WTC11 (cell line): ENCODE measurements at regions not wholly inside any gene's neighbourhood (a gene's known extent, or its start where the extent isn't known, plus 50 kb on each side); places are given as distances from the start of the nearest gene placed in this dataset.

Experiments used
- ATAC-seq: fragments of 200-7000 bp; cut with Tn5 transposase; 2 replicates; pipeline ENCODE4 v1.10.0; 2021; ENCODE audit warnings: mild to moderate bottlenecking, moderate library complexity
- CTCF ChIA-PET: fragments of 300-600 bp; sonication (Branson Sonifier 250); formaldehyde crosslinking; loops from one replicate; lab custom pipeline; 2021; ENCODE audit warnings: antibody characterized with exemption; lab: Charles Lee
- POLR2A ChIA-PET: fragments of 350-600 bp; sonication (Branson Sonifier 250); formaldehyde crosslinking; loops from one replicate; lab custom pipeline; 2021; ENCODE audit warnings: antibody characterized with exemption; lab: Charles Lee
- DNase-seq: peaks from one replicate; pipeline ENCODE4 v3.0.0; 2021; ENCODE audit warnings: low spot score
- H3K27ac Mint-ChIP-seq: 2 replicates; pipeline ENCODE4 v1.8.0; 2021; ENCODE audit warnings: mixed read lengths
- H3K27me3 Mint-ChIP-seq: 2 replicates; pipeline ENCODE4 v1.8.0; 2021; ENCODE audit warnings: low read depth, mild to moderate bottlenecking, moderate library complexity, mixed read lengths
- H3K36me3 Mint-ChIP-seq: 2 replicates; pipeline ENCODE4 v1.8.0; 2021; ENCODE audit warnings: mixed read lengths
- H3K4me1 Mint-ChIP-seq: 2 replicates; pipeline ENCODE4 v1.8.0; 2022; ENCODE audit warnings: mixed read lengths
- H3K4me3 Mint-ChIP-seq: 2 replicates; pipeline ENCODE4 v1.8.0; 2021; ENCODE audit warnings: mild to moderate bottlenecking, moderate library complexity, mixed read lengths
- H3K9me3 Mint-ChIP-seq: 2 replicates; pipeline ENCODE4 v1.8.0; 2021; ENCODE audit warnings: mixed read lengths
- CREB1 ChIP-seq: sonication (generic); formaldehyde crosslinking; IDR thresholded peaks from 2 replicates; pipeline ENCODE4 v1.8.0; 2023; ENCODE audit warnings: mild to moderate bottlenecking, missing genetic modification reagents
- ELF4 ChIP-seq: sonication (generic); formaldehyde crosslinking; IDR thresholded peaks from 2 replicates; pipeline ENCODE4 v1.8.1; 2022; ENCODE audit warnings: low read depth, mild to moderate bottlenecking, moderate library complexity, missing genetic modification reagents
- ETV6 ChIP-seq: sonication (generic); formaldehyde crosslinking; IDR thresholded peaks from 2 replicates; pipeline ENCODE4 v1.8.1; 2022; ENCODE audit warnings: mild to moderate bottlenecking, missing genetic modification reagents
- FOXJ3 ChIP-seq: sonication (generic); formaldehyde crosslinking; IDR thresholded peaks from 2 replicates; pipeline ENCODE4 v1.9.0; 2021; ENCODE audit warnings: missing genetic modification reagents, mild to moderate bottlenecking, borderline replicate concordance
- FOXK1 ChIP-seq: sonication (generic); formaldehyde crosslinking; IDR thresholded peaks from 2 replicates; pipeline ENCODE4 v1.8.0; 2022; ENCODE audit warnings: mild to moderate bottlenecking, moderate library complexity, missing genetic modification reagents
- FOXP1 ChIP-seq: sonication (generic); formaldehyde crosslinking; IDR thresholded peaks from 2 replicates; pipeline ENCODE4 v1.8.0; 2022; ENCODE audit warnings: missing genetic modification reagents, mild to moderate bottlenecking, moderate library complexity, borderline replicate concordance
- HMGA2 ChIP-seq: fragments of 250-450 bp; sonication (Bioruptor Pico); IDR thresholded peaks from 2 replicates; pipeline ENCODE4 v1.4.0; 2021; ENCODE audit warnings: mild to moderate bottlenecking, moderate library complexity
- JAZF1 ChIP-seq: fragments of 250-450 bp; sonication (Bioruptor Pico); IDR thresholded peaks from 2 replicates; pipeline ENCODE4 v1.9.0; 2021; ENCODE audit warnings: moderate library complexity, mild to moderate bottlenecking, inconsistent platforms
- NFATC4 ChIP-seq: fragments of 250-450 bp; sonication (Bioruptor Pico); IDR thresholded peaks from 2 replicates; pipeline ENCODE4 v1.9.0; 2021; ENCODE audit warnings: mild to moderate bottlenecking
- NR2C2 ChIP-seq: sonication (generic); formaldehyde crosslinking; IDR thresholded peaks from 2 replicates; pipeline ENCODE4 v1.8.0; 2022; ENCODE audit warnings: mild to moderate bottlenecking, missing genetic modification reagents
- OVOL2 ChIP-seq: fragments of 250-450 bp; sonication (Bioruptor Pico); IDR thresholded peaks from 2 replicates; pipeline ENCODE4 v1.9.0; 2021; ENCODE audit warnings: mild to moderate bottlenecking, borderline replicate concordance
- PRRX2 ChIP-seq: fragments of 250-450 bp; sonication (Bioruptor Pico); IDR thresholded peaks from 2 replicates; pipeline ENCODE4 v1.8.0; 2021; ENCODE audit warnings: mild to moderate bottlenecking
- RELA ChIP-seq: sonication (generic); formaldehyde crosslinking; IDR thresholded peaks from 2 replicates; pipeline ENCODE4 v1.8.1; 2022; ENCODE audit warnings: missing genetic modification reagents, mild to moderate bottlenecking, borderline replicate concordance
- TCF7 ChIP-seq: sonication (generic); formaldehyde crosslinking; IDR thresholded peaks from 2 replicates; pipeline ENCODE4 v1.8.0; 2022; ENCODE audit warnings: mild to moderate bottlenecking, low read depth, missing genetic modification reagents, moderate library complexity
- TP53 ChIP-seq: sonication (generic); formaldehyde crosslinking; IDR thresholded peaks from 2 replicates; pipeline ENCODE4 v1.8.1; 2023; ENCODE audit warnings: mild to moderate bottlenecking, missing genetic modification reagents
- ZNF121 ChIP-seq: sonication (generic); formaldehyde crosslinking; IDR thresholded peaks from 2 replicates; pipeline ENCODE4 v1.8.0; 2023; ENCODE audit warnings: missing genetic modification reagents
- ZNF232 ChIP-seq: sonication (generic); formaldehyde crosslinking; IDR thresholded peaks from 2 replicates; pipeline ENCODE4 v1.8.0; 2022; ENCODE audit warnings: mild to moderate bottlenecking, missing genetic modification reagents
- ZNF416 ChIP-seq: fragments of 250-450 bp; sonication (Bioruptor Pico); IDR thresholded peaks from 2 replicates; pipeline ENCODE4 v1.9.0; 2021; ENCODE audit warnings: mild to moderate bottlenecking, inconsistent platforms
- TF ChIP-seq, protein P1 (sequence below): fragments of 250-450 bp; sonication (Bioruptor Pico); IDR thresholded peaks from 2 replicates; pipeline ENCODE4 v1.8.0; 2021; ENCODE audit warnings: mild to moderate bottlenecking
- TF ChIP-seq, protein P2 (sequence below): sonication (generic); formaldehyde crosslinking; IDR thresholded peaks from 2 replicates; pipeline ENCODE4 v1.8.0; 2022; ENCODE audit warnings: missing genetic modification reagents
- TF ChIP-seq, protein P3 (sequence below): sonication (generic); formaldehyde crosslinking; conservative IDR thresholded peaks from 2 replicates; pipeline ENCODE4 v1.8.1; 2023; ENCODE audit warnings: mild to moderate bottlenecking, low read depth, missing genetic modification reagents, moderate library complexity

DNA sequence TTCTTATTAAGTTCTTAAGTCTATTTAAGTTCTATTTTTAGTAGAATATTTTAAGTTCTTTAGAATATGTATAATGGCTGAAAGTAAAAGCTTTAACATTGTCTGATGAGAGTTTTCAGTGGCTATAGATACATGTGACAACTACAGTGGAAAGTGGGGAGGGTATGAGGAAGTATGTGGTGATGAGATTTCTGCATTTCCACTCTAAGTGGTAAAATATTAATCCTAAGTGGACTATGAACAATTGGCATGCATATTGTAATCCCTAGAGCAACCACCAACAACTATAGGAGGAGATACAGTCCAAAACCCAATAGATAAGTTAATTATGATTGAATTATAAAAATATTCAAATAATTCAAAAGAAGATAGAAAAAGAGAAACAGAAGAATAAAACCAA lies 183.6 kb downstream of the GADD45G start:
- Mint-ChIP-seq H3K27me3 (no peaks in the 10 kb centered on the region), H3K27ac (no peak overlapping the region)
- CTCF ChIA-PET: no interaction called here
- no peak for TF ChIP-seq ZNF416 (CRISPR knock-in tag)
- TF ChIP-seq FOXJ3 (CRISPR knock-in tag): no peak
- no peak for TF ChIP-seq RELA
- TF ChIP-seq ELF4: no peak
- TF ChIP-seq, protein P1, sequence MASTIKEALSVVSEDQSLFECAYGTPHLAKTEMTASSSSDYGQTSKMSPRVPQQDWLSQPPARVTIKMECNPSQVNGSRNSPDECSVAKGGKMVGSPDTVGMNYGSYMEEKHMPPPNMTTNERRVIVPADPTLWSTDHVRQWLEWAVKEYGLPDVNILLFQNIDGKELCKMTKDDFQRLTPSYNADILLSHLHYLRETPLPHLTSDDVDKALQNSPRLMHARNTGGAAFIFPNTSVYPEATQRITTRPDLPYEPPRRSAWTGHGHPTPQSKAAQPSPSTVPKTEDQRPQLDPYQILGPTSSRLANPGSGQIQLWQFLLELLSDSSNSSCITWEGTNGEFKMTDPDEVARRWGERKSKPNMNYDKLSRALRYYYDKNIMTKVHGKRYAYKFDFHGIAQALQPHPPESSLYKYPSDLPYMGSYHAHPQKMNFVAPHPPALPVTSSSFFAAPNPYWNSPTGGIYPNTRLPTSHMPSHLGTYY: no peak
- TF ChIP-seq ZNF232 (CRISPR knock-in tag): no peak
- TF ChIP-seq TP53 (CRISPR knock-in tag): no peak
- TF ChIP-seq TCF7 (CRISPR knock-in tag): no peak
- TF ChIP-seq PRRX2: no peak
- TF ChIP-seq, protein P2, sequence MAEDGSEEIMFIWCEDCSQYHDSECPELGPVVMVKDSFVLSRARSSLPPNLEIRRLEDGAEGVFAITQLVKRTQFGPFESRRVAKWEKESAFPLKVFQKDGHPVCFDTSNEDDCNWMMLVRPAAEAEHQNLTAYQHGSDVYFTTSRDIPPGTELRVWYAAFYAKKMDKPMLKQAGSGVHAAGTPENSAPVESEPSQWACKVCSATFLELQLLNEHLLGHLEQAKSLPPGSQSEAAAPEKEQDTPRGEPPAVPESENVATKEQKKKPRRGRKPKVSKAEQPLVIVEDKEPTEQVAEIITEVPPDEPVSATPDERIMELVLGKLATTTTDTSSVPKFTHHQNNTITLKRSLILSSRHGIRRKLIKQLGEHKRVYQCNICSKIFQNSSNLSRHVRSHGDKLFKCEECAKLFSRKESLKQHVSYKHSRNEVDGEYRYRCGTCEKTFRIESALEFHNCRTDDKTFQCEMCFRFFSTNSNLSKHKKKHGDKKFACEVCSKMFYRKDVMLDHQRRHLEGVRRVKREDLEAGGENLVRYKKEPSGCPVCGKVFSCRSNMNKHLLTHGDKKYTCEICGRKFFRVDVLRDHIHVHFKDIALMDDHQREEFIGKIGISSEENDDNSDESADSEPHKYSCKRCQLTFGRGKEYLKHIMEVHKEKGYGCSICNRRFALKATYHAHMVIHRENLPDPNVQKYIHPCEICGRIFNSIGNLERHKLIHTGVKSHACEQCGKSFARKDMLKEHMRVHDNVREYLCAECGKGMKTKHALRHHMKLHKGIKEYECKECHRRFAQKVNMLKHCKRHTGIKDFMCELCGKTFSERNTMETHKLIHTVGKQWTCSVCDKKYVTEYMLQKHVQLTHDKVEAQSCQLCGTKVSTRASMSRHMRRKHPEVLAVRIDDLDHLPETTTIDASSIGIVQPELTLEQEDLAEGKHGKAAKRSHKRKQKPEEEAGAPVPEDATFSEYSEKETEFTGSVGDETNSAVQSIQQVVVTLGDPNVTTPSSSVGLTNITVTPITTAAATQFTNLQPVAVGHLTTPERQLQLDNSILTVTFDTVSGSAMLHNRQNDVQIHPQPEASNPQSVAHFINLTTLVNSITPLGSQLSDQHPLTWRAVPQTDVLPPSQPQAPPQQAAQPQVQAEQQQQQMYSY: no peak
- TF ChIP-seq, protein P3, sequence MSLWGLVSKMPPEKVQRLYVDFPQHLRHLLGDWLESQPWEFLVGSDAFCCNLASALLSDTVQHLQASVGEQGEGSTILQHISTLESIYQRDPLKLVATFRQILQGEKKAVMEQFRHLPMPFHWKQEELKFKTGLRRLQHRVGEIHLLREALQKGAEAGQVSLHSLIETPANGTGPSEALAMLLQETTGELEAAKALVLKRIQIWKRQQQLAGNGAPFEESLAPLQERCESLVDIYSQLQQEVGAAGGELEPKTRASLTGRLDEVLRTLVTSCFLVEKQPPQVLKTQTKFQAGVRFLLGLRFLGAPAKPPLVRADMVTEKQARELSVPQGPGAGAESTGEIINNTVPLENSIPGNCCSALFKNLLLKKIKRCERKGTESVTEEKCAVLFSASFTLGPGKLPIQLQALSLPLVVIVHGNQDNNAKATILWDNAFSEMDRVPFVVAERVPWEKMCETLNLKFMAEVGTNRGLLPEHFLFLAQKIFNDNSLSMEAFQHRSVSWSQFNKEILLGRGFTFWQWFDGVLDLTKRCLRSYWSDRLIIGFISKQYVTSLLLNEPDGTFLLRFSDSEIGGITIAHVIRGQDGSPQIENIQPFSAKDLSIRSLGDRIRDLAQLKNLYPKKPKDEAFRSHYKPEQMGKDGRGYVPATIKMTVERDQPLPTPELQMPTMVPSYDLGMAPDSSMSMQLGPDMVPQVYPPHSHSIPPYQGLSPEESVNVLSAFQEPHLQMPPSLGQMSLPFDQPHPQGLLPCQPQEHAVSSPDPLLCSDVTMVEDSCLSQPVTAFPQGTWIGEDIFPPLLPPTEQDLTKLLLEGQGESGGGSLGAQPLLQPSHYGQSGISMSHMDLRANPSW (CRISPR knock-in tag): no peak
- no peak for TF ChIP-seq FOXP1 (CRISPR knock-in tag)
- TF ChIP-seq, all 79 proteins: peak for 0
- POLR2A ChIA-PET: no interaction called here
- DNase-seq: no peak
- Mint-ChIP-seq H3K4me3 (no peak overlapping the region), H3K9me3 (no peaks in the 10 kb centered on the region), H3K4me1 (0 out of 2 replicates have a peak, but pooled peaks cover under 1% of the 10 kb centered on the region), H3K36me3 (no peaks in the 10 kb centered on the region)
- no peak for ATAC-seq

DNA sequence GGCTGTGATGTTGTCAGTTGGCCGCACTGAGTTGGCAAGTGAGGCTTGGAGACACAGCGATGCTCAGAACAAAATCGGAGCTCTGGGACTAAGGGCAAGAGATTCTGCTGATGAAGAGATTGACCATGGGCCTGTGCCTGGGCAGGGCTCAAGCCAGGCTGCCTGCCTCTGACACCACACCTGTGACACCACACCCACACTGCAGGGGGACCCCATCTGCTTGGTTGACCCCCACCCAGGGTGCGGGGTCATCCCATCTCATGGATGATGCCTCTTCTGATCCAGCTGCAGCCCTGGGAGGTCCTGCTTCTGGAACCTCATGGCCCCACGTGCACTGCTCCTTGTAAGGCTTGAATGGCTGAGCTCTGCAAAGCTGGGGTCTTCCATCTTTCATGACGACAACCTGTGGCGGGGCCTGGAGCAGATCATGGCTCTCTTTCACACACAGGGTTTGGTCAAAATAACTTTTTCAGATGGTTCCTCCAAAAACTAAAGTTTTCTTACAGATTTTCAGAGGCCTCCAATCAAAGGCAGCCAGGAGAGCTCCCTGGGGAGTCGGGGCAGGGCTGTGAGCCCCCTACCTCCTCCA lies 185.2 kb downstream of the GADD45G start:
- no peak overlapping the region for H3K4me3 Mint-ChIP-seq
- H3K27me3 Mint-ChIP-seq: no peaks in the 10 kb centered on the region
- no peak for ATAC-seq
- no peaks in the 10 kb centered on the region for H3K4me1 Mint-ChIP-seq
- H3K27ac Mint-ChIP-seq: no peak overlapping the region
- ChIA-PET CTCF (interaction anchor here (1.4 kb wide), 1 partner anchor 187 kb away, joined by 8 read pairs; no protein-coding TSS in a partner anchor), POLR2A (no interaction called here)
- DNase-seq: no peak
- H3K9me3 Mint-ChIP-seq: no peaks in the 10 kb centered on the region
- H3K36me3 Mint-ChIP-seq: no peaks in the 10 kb centered on the region
- TF ChIP-seq OVOL2 (CRISPR knock-in tag) (no peak), TP53 (CRISPR knock-in tag) (no peak), CREB1 (CRISPR knock-in tag) (no peak), JAZF1 (CRISPR knock-in tag) (no peak)

DNA sequence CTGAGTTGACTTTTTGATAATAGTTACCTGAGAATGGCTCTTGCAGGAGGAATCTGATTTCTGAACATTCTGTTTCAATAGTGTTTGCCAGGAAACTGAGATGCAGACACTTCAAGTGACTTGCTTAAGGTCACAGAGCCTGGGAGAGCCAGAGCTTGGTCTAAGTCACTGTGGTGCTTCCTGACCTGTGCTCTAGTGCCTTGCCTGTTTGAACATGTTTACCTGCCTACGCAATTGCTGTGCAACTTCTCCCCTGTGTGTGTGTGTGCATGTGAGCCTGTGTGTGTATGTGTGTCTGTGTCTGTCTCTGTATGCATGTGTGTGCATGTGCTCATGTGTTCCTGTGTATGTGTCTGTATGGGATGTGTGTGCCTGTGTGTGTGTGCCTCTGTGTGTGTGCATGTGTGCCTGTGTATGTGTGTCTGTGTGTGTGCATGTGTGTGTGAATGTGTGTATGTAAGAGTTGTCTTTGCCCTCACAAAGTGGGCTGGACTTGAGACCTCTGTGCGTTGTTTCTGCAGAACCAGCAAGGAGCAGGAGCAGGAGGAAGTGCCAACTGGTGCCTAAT lies 185.8 kb downstream of the GADD45G start:
- no peak for ATAC-seq
- ChIA-PET CTCF (interaction anchor here (1.4 kb wide), 1 partner anchor 187 kb away, joined by 8 read pairs; no protein-coding TSS in a partner anchor), POLR2A (no interaction called here)
- H3K4me3 Mint-ChIP-seq: no peak overlapping the region
- H3K36me3 Mint-ChIP-seq: no peaks in the 10 kb centered on the region
- no peaks in the 10 kb centered on the region for H3K4me1 Mint-ChIP-seq
- H3K9me3 Mint-ChIP-seq: no peaks in the 10 kb centered on the region
- no peak overlapping the region for H3K27ac Mint-ChIP-seq
- DNase-seq: no peak
- H3K27me3 Mint-ChIP-seq: no peaks in the 10 kb centered on the region
- TF ChIP-seq ZNF121 (CRISPR knock-in tag) (no peak), HMGA2 (no peak), NR2C2 (CRISPR knock-in tag) (no peak), FOXP1 (CRISPR knock-in tag) (no peak), ETV6 (no peak), NFATC4 (no peak), FOXK1 (CRISPR knock-in tag) (no peak)
- TF ChIP-seq, protein P2: no peak
